HL-60 (cell line): ENCODE measurements at regions not wholly inside any gene's neighbourhood (a gene's known extent, or its start where the extent isn't known, plus 50 kb on each side); places are given as distances from the start of the nearest gene placed in this dataset.
"Not testable (repeated sequence)": the region's sequence is repeated elsewhere in the genome, so short reads cannot be mapped to it uniquely, and the experiment has no call there.

ENCODE experiments used
- DNase-seq, 2 experiments: peaks; one replicate each; pipeline ENCODE4 v3.0.0-alpha.2; 2010 to 2020; ENCODE audit warnings: low read depth in 1 of 2, low spot score in 1 of 2
- H3K27ac ChIP-seq: fragments of 250-450 bp; sonication (Bioruptor Pico); replicated peaks from 2 replicates; pipeline ENCODE4 v1.5.1; 2020; ENCODE audit warnings: mild to moderate bottlenecking, moderate library complexity
- H3K27me3 ChIP-seq: fragments of 250-450 bp; sonication (Bioruptor Pico); 2 replicates; pipeline ENCODE4 v1.5.1; 2021; ENCODE audit warnings: mild to moderate bottlenecking, moderate library complexity; ENCODE audit not compliant: insufficient read depth, poor library complexity, severe bottlenecking
- H3K4me3 ChIP-seq: replicated peaks from 2 replicates; pipeline ENCODE4 v1.5.1; 2011; ENCODE audit warnings: mild to moderate bottlenecking, control low read depth, low read length; ENCODE audit not compliant: insufficient read depth
- GABPA ChIP-seq: IDR thresholded peaks from 2 replicates; pipeline ENCODE4 v1.6.1; 2012; ENCODE audit warnings: low read depth
- POLR2AphosphoS5 ChIP-seq: IDR thresholded peaks from 2 replicates; pipeline ENCODE4 v1.6.1; 2012; ENCODE audit warnings: low read depth
- SPI1 ChIP-seq: IDR thresholded peaks from 2 replicates; pipeline ENCODE4 v1.6.1; 2012; ENCODE audit warnings: low read depth, mild to moderate bottlenecking, borderline replicate concordance
- TF ChIP-seq, protein P1 (sequence below): IDR thresholded peaks from 2 replicates; pipeline ENCODE4 v1.6.1; 2012; ENCODE audit warnings: low read depth; ENCODE audit not compliant: insufficient replicate concordance
- TF ChIP-seq, protein P2 (sequence below): IDR thresholded peaks from one replicate; pipeline ENCODE4 v1.5.1; 2011; ENCODE audit warnings: low read length, control low read depth, inconsistent platforms; ENCODE audit not compliant: insufficient read depth

DNA sequence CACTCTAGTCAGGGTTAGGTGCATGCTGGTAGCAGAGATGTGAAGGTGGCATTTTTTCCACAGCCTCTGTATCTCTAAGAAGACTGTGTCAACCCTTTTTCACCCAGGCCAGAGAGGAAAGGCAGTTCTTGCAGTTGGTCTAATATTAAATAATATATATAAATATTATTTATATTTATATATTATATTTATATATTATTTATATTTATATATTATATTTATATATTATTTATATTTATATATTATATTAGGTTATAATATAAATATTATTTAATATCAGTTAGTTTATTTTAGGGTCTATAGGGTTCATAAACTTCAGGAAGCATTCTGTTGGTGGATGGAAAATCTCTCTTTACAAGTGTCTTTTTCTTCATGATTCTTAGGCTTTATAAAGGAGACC is 218.6 kb upstream of the DMRTA1 start:
- no peaks in the 10 kb centered on the region for H3K27me3 ChIP-seq
- no peak overlapping the region for H3K4me3 ChIP-seq
- TF ChIP-seq, protein P1, sequence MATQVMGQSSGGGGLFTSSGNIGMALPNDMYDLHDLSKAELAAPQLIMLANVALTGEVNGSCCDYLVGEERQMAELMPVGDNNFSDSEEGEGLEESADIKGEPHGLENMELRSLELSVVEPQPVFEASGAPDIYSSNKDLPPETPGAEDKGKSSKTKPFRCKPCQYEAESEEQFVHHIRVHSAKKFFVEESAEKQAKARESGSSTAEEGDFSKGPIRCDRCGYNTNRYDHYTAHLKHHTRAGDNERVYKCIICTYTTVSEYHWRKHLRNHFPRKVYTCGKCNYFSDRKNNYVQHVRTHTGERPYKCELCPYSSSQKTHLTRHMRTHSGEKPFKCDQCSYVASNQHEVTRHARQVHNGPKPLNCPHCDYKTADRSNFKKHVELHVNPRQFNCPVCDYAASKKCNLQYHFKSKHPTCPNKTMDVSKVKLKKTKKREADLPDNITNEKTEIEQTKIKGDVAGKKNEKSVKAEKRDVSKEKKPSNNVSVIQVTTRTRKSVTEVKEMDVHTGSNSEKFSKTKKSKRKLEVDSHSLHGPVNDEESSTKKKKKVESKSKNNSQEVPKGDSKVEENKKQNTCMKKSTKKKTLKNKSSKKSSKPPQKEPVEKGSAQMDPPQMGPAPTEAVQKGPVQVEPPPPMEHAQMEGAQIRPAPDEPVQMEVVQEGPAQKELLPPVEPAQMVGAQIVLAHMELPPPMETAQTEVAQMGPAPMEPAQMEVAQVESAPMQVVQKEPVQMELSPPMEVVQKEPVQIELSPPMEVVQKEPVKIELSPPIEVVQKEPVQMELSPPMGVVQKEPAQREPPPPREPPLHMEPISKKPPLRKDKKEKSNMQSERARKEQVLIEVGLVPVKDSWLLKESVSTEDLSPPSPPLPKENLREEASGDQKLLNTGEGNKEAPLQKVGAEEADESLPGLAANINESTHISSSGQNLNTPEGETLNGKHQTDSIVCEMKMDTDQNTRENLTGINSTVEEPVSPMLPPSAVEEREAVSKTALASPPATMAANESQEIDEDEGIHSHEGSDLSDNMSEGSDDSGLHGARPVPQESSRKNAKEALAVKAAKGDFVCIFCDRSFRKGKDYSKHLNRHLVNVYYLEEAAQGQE, result no peak
- TF ChIP-seq SPI1 (no peak), GABPA (no peak), POLR2AphosphoS5 (no peak)
- TF ChIP-seq, protein P2, sequence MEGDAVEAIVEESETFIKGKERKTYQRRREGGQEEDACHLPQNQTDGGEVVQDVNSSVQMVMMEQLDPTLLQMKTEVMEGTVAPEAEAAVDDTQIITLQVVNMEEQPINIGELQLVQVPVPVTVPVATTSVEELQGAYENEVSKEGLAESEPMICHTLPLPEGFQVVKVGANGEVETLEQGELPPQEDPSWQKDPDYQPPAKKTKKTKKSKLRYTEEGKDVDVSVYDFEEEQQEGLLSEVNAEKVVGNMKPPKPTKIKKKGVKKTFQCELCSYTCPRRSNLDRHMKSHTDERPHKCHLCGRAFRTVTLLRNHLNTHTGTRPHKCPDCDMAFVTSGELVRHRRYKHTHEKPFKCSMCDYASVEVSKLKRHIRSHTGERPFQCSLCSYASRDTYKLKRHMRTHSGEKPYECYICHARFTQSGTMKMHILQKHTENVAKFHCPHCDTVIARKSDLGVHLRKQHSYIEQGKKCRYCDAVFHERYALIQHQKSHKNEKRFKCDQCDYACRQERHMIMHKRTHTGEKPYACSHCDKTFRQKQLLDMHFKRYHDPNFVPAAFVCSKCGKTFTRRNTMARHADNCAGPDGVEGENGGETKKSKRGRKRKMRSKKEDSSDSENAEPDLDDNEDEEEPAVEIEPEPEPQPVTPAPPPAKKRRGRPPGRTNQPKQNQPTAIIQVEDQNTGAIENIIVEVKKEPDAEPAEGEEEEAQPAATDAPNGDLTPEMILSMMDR, result no peak
- no peak overlapping the region for H3K27ac ChIP-seq
- no peak for DNase-seq

DNA sequence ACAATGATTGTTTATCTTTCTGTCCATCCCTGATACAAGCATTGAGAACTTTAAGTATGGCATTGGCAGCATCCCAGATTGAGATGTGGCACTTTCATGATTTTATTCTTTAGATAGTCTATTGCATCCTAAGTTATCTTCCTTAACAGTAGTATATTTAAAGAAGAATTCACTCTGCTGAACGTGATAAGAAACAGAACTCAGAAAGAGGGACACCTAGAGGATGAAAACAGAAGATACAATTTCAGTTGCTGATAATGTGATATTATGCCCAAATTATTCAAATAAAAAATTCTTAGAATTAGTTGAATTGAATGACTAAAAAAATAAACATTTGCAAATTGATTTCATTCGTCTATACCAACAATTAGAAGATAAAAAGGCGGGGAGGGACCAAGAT is 218.1 kb upstream of the DMRTA1 start:
- Histone ChIP-seq H3K4me3 (no peak overlapping the region), H3K27me3 (no peaks in the 10 kb centered on the region), H3K27ac (no peak overlapping the region)
- TF ChIP-seq, protein P2, result no peak
- TF ChIP-seq POLR2AphosphoS5 (no peak), SPI1 (no peak), GABPA (no peak)
- TF ChIP-seq, protein P1, result no peak
- no peak for DNase-seq

DNA sequence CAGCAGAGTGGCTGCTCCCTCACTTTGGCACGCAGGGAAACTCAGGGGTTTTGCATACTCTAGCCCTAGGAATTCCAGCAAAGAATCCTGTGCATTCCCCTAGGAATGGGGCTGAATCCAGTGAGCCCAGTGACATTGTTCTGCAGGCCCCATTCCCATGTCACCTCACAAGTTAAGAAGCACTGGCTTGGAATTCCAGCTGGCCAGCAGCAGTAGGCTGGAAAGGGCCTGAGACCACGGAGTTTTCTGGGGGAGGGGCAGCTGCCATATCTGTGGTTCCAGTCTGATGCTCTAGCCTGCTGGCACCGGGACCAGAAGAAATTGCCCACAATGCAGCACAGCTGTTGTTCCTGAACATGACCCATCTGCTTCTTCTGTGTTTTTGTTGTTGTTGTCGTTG is 217.6 kb upstream of the DMRTA1 start:
- Histone ChIP-seq H3K4me3 (no peak overlapping the region), H3K27ac (no peak overlapping the region), H3K27me3 (no peaks in the 10 kb centered on the region)
- no peak for DNase-seq
- TF ChIP-seq SPI1 (no peak), POLR2AphosphoS5 (no peak), GABPA (no peak)
- TF ChIP-seq, protein P2, result no peak
- TF ChIP-seq, protein P1, result no peak

DNA sequence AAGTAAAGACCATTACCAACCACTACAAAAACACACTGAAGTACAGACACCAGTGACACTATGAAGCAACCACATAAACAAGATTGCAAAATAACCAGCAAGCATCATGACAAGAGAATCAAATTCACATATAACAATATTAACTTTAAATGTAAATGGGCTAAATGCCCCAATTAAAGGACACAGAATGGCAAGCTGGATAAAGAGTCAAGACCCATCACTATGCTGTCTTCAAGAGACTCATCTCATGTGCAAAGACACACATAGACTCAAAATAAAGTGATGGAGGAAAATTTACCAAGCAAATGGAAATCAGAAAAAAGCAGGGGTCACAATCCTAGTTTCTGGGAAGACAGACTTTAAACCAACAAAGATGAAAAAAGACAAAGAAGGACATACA is 215.3 kb upstream of the DMRTA1 start:
- H3K27me3 ChIP-seq, DNase-seq, H3K27ac ChIP-seq, H3K4me3 ChIP-seq: not testable (repeated sequence)
